Endothelial cell of umbilical vein (primary cell): ENCODE measurements at regions not wholly inside any gene's neighbourhood (a gene's known extent, or its start where the extent isn't known, plus 50 kb on each side); places are given as distances from the start of the nearest gene placed in this dataset.

Experiments
- BruUV-seq: library from RNA; stranded (reverse); fragments of 400-500 nt; replicated peaks from 2 replicates; lab custom pipeline; 2021; lab: Mats Ljungman, UMichigan
- CTCF ChIA-PET: fragments of 300-600, 350-600 bp; sonication (Branson Sonifier 250); formaldehyde crosslinking; loops from one replicate; lab custom pipeline; 2021; ENCODE audit warnings: antibody characterized with exemption, inconsistent platforms; lab: Charles Lee
- POLR2A ChIA-PET: fragments of 300-600, 350-600 bp; sonication (Branson Sonifier 250); formaldehyde crosslinking; loops from one replicate; lab custom pipeline; 2021; ENCODE audit warnings: antibody characterized with exemption, inconsistent platforms; lab: Charles Lee
- DNase-seq: peaks from one replicate; pipeline ENCODE4 v3.0.0-alpha.2; 2011; ENCODE audit warnings: low read depth, low spot score
- FAIRE-seq: peaks from 2 replicates; lab custom pipeline; 2011; peaks lifted over from hg19 to GRCh38; lab: Jason Lieb, UNC
- H2AFZ ChIP-seq: 2 replicates; pipeline ENCODE4 v1.6.0; 2012; ENCODE audit warnings: low read depth, low read length, control low read depth, inconsistent platforms
- H3K27ac ChIP-seq: 2 replicates; pipeline ENCODE4 v1.5.1; 2011; ENCODE audit warnings: low read depth, mild to moderate bottlenecking, control low read depth, low read length, moderate library complexity; ENCODE audit not compliant: insufficient read depth
- H3K27me3 ChIP-seq, 2 experiments: 2 replicates each; pipeline versions ENCODE4 v1.6.0 to v1.6.1; 2011; ENCODE audit warnings: low read length in 2 of 2, mixed read lengths in 1 of 2; ENCODE audit not compliant: control insufficient read depth in 2 of 2, insufficient read depth in 2 of 2
- H3K36me3 ChIP-seq, 2 experiments: 2 replicates in 1 of 2; 3 replicates in 1 of 2; pipeline ENCODE4 v1.5.1; 2011; ENCODE audit warnings: low read length in 2 of 2, mild to moderate bottlenecking in 1 of 2, moderate library complexity in 1 of 2; ENCODE audit not compliant: control insufficient read depth in 2 of 2, insufficient read depth in 2 of 2; ENCODE audit errors: extremely low read depth in 1 of 2
- H3K4me1 ChIP-seq: 3 replicates; pipeline ENCODE4 v1.5.1; 2011; ENCODE audit warnings: mild to moderate bottlenecking, low read length; ENCODE audit not compliant: control insufficient read depth, insufficient read depth; ENCODE audit errors: extremely low read depth
- H3K4me2 ChIP-seq: 2 replicates; pipeline ENCODE4 v1.6.1; 2011; ENCODE audit warnings: low read length, control low read depth, mixed read lengths; ENCODE audit not compliant: insufficient read depth
- H3K4me3 ChIP-seq, 3 experiments: fragments of 200-600 bp in 1 of 3; sonication (generic), shearing (Covaris generic) in 1 of 3; replicated peaks in 1 of 3; 2 replicates each; pipeline ENCODE4 v1.5.1; 2011 to 2016; ENCODE audit warnings: control low read depth in 3 of 3, low read length in 3 of 3, mild to moderate bottlenecking in 2 of 3, inconsistent platforms in 1 of 3, low read depth in 1 of 3, moderate library complexity in 1 of 3; ENCODE audit not compliant: insufficient read depth in 1 of 3
- H3K79me2 ChIP-seq: 2 replicates; pipeline ENCODE4 v1.6.0; 2012; ENCODE audit warnings: low read length, inconsistent platforms; ENCODE audit not compliant: control insufficient read depth, insufficient read depth
- H3K9ac ChIP-seq: replicated peaks from 2 replicates; pipeline ENCODE3; 2011; ENCODE audit warnings: low read length, control low read depth; ENCODE audit not compliant: insufficient read depth; ENCODE audit errors: extremely low read depth
- H3K9me1 ChIP-seq: replicated peaks from 3 replicates; pipeline ENCODE4 v1.6.0; 2011; ENCODE audit warnings: mild to moderate bottlenecking, low read length; ENCODE audit not compliant: control insufficient read depth, insufficient read depth; ENCODE audit errors: extremely low read depth
- H3K9me3 ChIP-seq: replicated peaks from 2 replicates; pipeline ENCODE4 v1.5.1; 2012; ENCODE audit warnings: low read length, inconsistent platforms; ENCODE audit not compliant: control insufficient read depth, insufficient read depth
- H4K20me1 ChIP-seq: replicated peaks from 2 replicates; pipeline ENCODE3; 2011; ENCODE audit warnings: mild to moderate bottlenecking, low read length; ENCODE audit not compliant: control insufficient read depth, insufficient read depth; ENCODE audit errors: extremely low read depth
- EZH2 ChIP-seq: IDR thresholded peaks from 2 replicates; pipeline ENCODE4 v1.6.1; 2012; ENCODE audit warnings: borderline replicate concordance, low read depth, mild to moderate bottlenecking, moderate library complexity, low read length, inconsistent platforms; ENCODE audit not compliant: severe bottlenecking
- FOS ChIP-seq: IDR thresholded peaks from 2 replicates; pipeline ENCODE4 v1.6.1; 2011; ENCODE audit warnings: mild to moderate bottlenecking, low read length, moderate library complexity, borderline replicate concordance; ENCODE audit not compliant: insufficient read depth
- GATA2 ChIP-seq: IDR thresholded peaks from 2 replicates; pipeline ENCODE4 v1.7.0; 2011; ENCODE audit warnings: low read depth, mild to moderate bottlenecking, moderate library complexity, mixed read lengths, low read length; ENCODE audit not compliant: insufficient read length, insufficient read depth
- JUN ChIP-seq: IDR thresholded peaks from 2 replicates; pipeline ENCODE4 v1.6.1; 2011; ENCODE audit warnings: borderline replicate concordance, low read depth; ENCODE audit not compliant: insufficient read length, insufficient read depth
- MYC ChIP-seq: IDR thresholded peaks from one replicate; pipeline ENCODE4 v1.6.1; 2011; ENCODE audit warnings: mild to moderate bottlenecking, low read depth, low read length
- POLR2A ChIP-seq: IDR thresholded peaks from 2 replicates; pipeline ENCODE4 v1.6.1; 2012; ENCODE audit warnings: low read depth, mild to moderate bottlenecking, control low read depth, low read length
- POLR2AphosphoS5 ChIP-seq: IDR thresholded peaks from 2 replicates; pipeline ENCODE4 v1.6.1; 2012; ENCODE audit warnings: low read depth, mild to moderate bottlenecking, control low read depth, low read length, moderate library complexity; ENCODE audit not compliant: insufficient read depth
- dilution Hi-C: fragments of 300-500 bp; cut with MboI; formaldehyde crosslinking; loops from one replicate; pipeline ENCODE4 v1.15.0; 2019; ENCODE audit warnings: low sequenced_read_pairs; ENCODE audit not compliant: extremely low pct_ligation_motif_present
- intact Hi-C: fragments of 100-400 bp; cut with micrococcal nuclease; formaldehyde crosslinking; loops from one replicate; pipeline ENCODE4 v1.10.0; 2022
- TF ChIP-seq, protein P1 (sequence below), 2 donors: IDR thresholded peaks; 1 replicate in 1 of 2; 2 replicates in 1 of 2; pipeline ENCODE4 v1.5.1; 2011; ENCODE audit warnings: low read length in 2 of 2, mild to moderate bottlenecking in 2 of 2, moderate library complexity in 2 of 2, control low read depth in 1 of 2, inconsistent platforms in 1 of 2, low read depth in 1 of 2; ENCODE audit not compliant: insufficient read depth in 1 of 2; ENCODE audit errors: extremely low read depth in 1 of 2
- TF ChIP-seq, protein P2 (sequence below): IDR thresholded peaks from 2 replicates; pipeline ENCODE4 v1.6.1; 2011; ENCODE audit not compliant: insufficient read depth, insufficient read length

GRCh38 chr6:139885909-139886308 is 511.5 kb upstream of the CITED2 start:
- H3K36me3 ChIP-seq: no peaks in the 10 kb centered on the region
- H3K27me3 ChIP-seq: no peaks in the 10 kb centered on the region
- no peak overlapping the region for H3K27ac ChIP-seq
- no peak overlapping the region for H3K9ac ChIP-seq
- intact Hi-C loops: no loop called here
- ChIA-PET CTCF (no interaction called here), POLR2A (no interaction called here)
- no peak for TF ChIP-seq POLR2AphosphoS5
- no peak for TF ChIP-seq MYC
- no peak for TF ChIP-seq GATA2
- TF ChIP-seq POLR2A: no peak
- no peak for TF ChIP-seq EZH2
- no peak for TF ChIP-seq FOS
- TF ChIP-seq JUN: no peak
- TF ChIP-seq, protein P1, sequence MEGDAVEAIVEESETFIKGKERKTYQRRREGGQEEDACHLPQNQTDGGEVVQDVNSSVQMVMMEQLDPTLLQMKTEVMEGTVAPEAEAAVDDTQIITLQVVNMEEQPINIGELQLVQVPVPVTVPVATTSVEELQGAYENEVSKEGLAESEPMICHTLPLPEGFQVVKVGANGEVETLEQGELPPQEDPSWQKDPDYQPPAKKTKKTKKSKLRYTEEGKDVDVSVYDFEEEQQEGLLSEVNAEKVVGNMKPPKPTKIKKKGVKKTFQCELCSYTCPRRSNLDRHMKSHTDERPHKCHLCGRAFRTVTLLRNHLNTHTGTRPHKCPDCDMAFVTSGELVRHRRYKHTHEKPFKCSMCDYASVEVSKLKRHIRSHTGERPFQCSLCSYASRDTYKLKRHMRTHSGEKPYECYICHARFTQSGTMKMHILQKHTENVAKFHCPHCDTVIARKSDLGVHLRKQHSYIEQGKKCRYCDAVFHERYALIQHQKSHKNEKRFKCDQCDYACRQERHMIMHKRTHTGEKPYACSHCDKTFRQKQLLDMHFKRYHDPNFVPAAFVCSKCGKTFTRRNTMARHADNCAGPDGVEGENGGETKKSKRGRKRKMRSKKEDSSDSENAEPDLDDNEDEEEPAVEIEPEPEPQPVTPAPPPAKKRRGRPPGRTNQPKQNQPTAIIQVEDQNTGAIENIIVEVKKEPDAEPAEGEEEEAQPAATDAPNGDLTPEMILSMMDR (IDR thresholded peaks at IDR 0.05; ENCODE audit: extremely low read depth in 1 of 2, insufficient read depth in 1 of 2, low read depth in 1 of 2, low read length in 2 of 2): no peak
- TF ChIP-seq, protein P2, sequence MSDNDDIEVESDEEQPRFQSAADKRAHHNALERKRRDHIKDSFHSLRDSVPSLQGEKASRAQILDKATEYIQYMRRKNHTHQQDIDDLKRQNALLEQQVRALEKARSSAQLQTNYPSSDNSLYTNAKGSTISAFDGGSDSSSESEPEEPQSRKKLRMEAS: no peak
- dilution Hi-C loops: no loop called here
- H2AFZ ChIP-seq: no peak overlapping the region
- H3K79me2 ChIP-seq: no peaks in the 10 kb centered on the region
- H3K9me1 ChIP-seq: no peaks in the 10 kb centered on the region
- no TSS peak for BruUV-seq
- H3K4me3 ChIP-seq: no peak overlapping the region
- FAIRE-seq (no peak), DNase-seq (no peak)
- no peaks in the 10 kb centered on the region for H3K9me3 ChIP-seq
- no peaks in the 10 kb centered on the region for H4K20me1 ChIP-seq
- peaks cover 14% of the 10 kb centered on the region for H3K4me1 ChIP-seq
- no peak overlapping the region for H3K4me2 ChIP-seq
